IMR-90 (cell line): ENCODE measurements at regions not wholly inside any gene's neighbourhood (a gene's known extent, or its start where the extent isn't known, plus 50 kb on each side); places are given as distances from the start of the nearest gene placed in this dataset.

Experiments used
- BHLHE40 ChIP-seq: fragments of 150-350 bp; IDR thresholded peaks from 2 replicates; pipeline ENCODE4 v1.6.1; 2016; ENCODE audit warnings: mild to moderate bottlenecking, low read depth, low read length
- CHD1 ChIP-seq: IDR thresholded peaks from 2 replicates; pipeline ENCODE4 v1.6.1; 2012; ENCODE audit warnings: low read depth, low read length, improper control_type of control experiment
- MAFK ChIP-seq: IDR thresholded peaks from 2 replicates; pipeline ENCODE4 v1.6.1; 2012; ENCODE audit warnings: low read depth, low read length, improper control_type of control experiment
- MXI1 ChIP-seq: IDR thresholded peaks from 2 replicates; pipeline ENCODE4 v1.6.1; 2012; ENCODE audit warnings: low read depth, mild to moderate bottlenecking, low read length, moderate library complexity, borderline replicate concordance
- NFE2L2 ChIP-seq: fragments of 150-350 bp; IDR thresholded peaks from 2 replicates; pipeline ENCODE4 v1.6.1; 2016; ENCODE audit warnings: low read depth, mild to moderate bottlenecking, low read length
- POLR2A ChIP-seq: IDR thresholded peaks from 2 replicates; pipeline ENCODE4 v1.6.1; 2012; ENCODE audit warnings: mild to moderate bottlenecking, low read depth, low read length
- RAD21 ChIP-seq: IDR thresholded peaks from 2 replicates; pipeline ENCODE4 v1.6.1; 2012; ENCODE audit warnings: low read length, improper control_type of control experiment
- SMC3 ChIP-seq: fragments of 150-350 bp; IDR thresholded peaks from 2 replicates; pipeline ENCODE4 v1.6.1; 2016; ENCODE audit warnings: low read depth, mild to moderate bottlenecking, antibody characterized with exemption, low read length, moderate library complexity
- TF ChIP-seq, protein P1 (sequence below): conservative IDR thresholded peaks from 2 replicates; pipeline ENCODE4 v1.5.1; 2012; ENCODE audit warnings: mild to moderate bottlenecking, low read depth, low read length, improper control_type of control experiment
- TF ChIP-seq, protein P2 (sequence below): fragments of 150-350 bp; IDR thresholded peaks from 2 replicates; pipeline ENCODE4 v1.6.1; 2017; ENCODE audit warnings: mild to moderate bottlenecking, antibody characterized with exemption, low read length, low read depth
- TF ChIP-seq, protein P3 (sequence below): fragments of 150-350 bp; IDR thresholded peaks from 2 replicates; pipeline ENCODE4 v1.6.1; 2016; ENCODE audit warnings: low read depth, mild to moderate bottlenecking, low read length, moderate library complexity, borderline replicate concordance

DNA sequence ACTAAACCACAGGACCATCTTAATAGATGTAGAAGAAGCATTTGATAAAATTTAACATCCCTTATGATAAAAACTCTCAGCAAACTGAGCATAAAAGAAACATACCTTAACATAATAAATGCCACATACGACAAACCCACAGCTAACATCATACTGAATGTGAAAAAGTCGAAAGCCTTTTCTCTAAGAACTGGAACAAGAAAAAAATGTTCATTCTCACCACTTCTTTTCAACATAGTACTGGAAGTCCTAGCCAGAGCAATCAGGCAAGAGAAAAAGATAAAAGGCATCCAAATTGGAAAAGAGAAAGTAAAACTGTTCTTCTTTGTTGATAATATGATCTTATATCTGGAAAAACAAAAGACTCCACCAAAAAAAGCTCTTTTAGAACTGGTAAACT, 134.2 kb downstream of the RPL22L1 start:
- TF ChIP-seq MXI1, result no peak
- TF ChIP-seq, protein P1, sequence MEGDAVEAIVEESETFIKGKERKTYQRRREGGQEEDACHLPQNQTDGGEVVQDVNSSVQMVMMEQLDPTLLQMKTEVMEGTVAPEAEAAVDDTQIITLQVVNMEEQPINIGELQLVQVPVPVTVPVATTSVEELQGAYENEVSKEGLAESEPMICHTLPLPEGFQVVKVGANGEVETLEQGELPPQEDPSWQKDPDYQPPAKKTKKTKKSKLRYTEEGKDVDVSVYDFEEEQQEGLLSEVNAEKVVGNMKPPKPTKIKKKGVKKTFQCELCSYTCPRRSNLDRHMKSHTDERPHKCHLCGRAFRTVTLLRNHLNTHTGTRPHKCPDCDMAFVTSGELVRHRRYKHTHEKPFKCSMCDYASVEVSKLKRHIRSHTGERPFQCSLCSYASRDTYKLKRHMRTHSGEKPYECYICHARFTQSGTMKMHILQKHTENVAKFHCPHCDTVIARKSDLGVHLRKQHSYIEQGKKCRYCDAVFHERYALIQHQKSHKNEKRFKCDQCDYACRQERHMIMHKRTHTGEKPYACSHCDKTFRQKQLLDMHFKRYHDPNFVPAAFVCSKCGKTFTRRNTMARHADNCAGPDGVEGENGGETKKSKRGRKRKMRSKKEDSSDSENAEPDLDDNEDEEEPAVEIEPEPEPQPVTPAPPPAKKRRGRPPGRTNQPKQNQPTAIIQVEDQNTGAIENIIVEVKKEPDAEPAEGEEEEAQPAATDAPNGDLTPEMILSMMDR, result no peak
- no peak for TF ChIP-seq POLR2A
- no peak for TF ChIP-seq SMC3
- TF ChIP-seq, protein P2, sequence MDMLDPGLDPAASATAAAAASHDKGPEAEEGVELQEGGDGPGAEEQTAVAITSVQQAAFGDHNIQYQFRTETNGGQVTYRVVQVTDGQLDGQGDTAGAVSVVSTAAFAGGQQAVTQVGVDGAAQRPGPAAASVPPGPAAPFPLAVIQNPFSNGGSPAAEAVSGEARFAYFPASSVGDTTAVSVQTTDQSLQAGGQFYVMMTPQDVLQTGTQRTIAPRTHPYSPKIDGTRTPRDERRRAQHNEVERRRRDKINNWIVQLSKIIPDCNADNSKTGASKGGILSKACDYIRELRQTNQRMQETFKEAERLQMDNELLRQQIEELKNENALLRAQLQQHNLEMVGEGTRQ, result no peak
- no peak for TF ChIP-seq RAD21
- TF ChIP-seq CHD1, result no peak
- no peak for TF ChIP-seq NFE2L2
- TF ChIP-seq BHLHE40, result no peak
- TF ChIP-seq, protein P3, sequence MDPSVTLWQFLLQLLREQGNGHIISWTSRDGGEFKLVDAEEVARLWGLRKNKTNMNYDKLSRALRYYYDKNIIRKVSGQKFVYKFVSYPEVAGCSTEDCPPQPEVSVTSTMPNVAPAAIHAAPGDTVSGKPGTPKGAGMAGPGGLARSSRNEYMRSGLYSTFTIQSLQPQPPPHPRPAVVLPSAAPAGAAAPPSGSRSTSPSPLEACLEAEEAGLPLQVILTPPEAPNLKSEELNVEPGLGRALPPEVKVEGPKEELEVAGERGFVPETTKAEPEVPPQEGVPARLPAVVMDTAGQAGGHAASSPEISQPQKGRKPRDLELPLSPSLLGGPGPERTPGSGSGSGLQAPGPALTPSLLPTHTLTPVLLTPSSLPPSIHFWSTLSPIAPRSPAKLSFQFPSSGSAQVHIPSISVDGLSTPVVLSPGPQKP, result no peak
- TF ChIP-seq MAFK, result no peak
